Upper lobe of left lung (tissue), 4 donors: ENCODE measurements at regions not wholly inside any gene's neighbourhood (a gene's known extent, or its start where the extent isn't known, plus 50 kb on each side); places are given as distances from the start of the nearest gene placed in this dataset.

Experiments used
- CTCF ChIP-seq, 6 experiments: fragments of 450-650 bp in 4 of 6; fragments of 200-600 bp in 2 of 6; sonication (generic) in 2 of 6; IDR thresholded peaks; one replicate each; pipeline ENCODE4 v1.5.1; 2016 to 2019; ENCODE audit warnings: antibody characterized with exemption in 6 of 6
- EP300 ChIP-seq, 4 donors: sonication (generic); formaldehyde crosslinking; IDR thresholded peaks; one replicate each; pipeline ENCODE4 v1.5.1; 2017; ENCODE audit warnings: antibody characterized with exemption in 4 of 4, control low read depth in 2 of 4
- POLR2A ChIP-seq, 4 donors: fragments of 450-650 bp; IDR thresholded peaks; one replicate each; pipeline ENCODE4 v1.5.1; 2016 to 2017; ENCODE audit warnings: antibody characterized with exemption in 4 of 4, mild to moderate bottlenecking in 2 of 4
- POLR2AphosphoS5 ChIP-seq, 2 donors: sonication (generic); formaldehyde crosslinking; IDR thresholded peaks; one replicate each; pipeline ENCODE4 v1.5.1; 2017; ENCODE audit warnings: antibody characterized with exemption in 2 of 2

DNA sequence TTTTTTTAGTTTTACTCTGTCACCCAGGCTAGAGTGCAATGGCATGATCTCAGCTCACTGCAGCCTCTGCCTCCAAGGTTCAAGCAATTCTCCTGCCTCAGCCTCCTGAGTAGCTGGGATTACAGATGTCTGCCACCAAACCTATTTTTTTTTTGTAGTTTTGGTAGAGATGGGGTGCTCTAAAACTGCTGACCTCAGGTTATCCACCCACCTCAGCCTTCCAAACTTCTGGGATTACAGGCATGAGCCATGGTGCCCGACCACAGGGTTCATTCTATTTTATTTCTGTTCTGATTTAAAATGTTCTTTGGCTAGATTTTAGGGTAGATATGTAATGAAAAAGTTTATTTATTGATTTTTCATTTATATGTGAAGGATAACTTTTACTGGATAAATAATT lies 1062.8 kb upstream of the NOVA1 start:
- no peak for TF ChIP-seq POLR2A (IDR thresholded peaks at IDR 0.05)
- no peak for TF ChIP-seq CTCF (IDR thresholded peaks at IDR 0.05)
- TF ChIP-seq POLR2AphosphoS5 (IDR thresholded peaks at IDR 0.05): no peak
- no peak for TF ChIP-seq EP300 (IDR thresholded peaks at IDR 0.05)
